ENCODE measurements at regions not wholly inside any gene's neighbourhood (a gene's known extent, or its start where the extent isn't known, plus 50 kb on each side); places are given as distances from the start of the nearest gene placed in this dataset.

DNA sequence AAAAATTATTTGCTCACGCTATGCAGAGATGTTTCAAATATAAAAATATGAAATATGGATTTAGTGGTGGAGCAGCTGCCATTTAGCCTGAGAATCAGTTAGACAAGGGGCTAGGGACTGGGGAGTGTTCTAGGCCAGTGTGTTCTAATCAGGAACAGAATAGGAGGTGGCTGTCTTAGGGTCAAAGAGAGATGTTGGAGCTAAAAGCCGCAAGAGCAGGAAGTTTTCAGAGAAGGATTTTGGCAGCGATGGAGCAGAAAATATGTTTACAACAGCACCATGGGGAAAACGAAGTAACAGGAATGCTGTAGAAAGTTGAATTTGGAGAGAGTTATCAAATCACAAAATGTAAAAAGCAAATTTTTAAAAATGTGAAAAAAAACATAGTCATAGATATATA lies 314.0 kb upstream of the SEMA3A start:
- H3K27ac ChIP-seq, result peak overlapping the region in 2 of 4 donors; percentile 35 to 52

DNA sequence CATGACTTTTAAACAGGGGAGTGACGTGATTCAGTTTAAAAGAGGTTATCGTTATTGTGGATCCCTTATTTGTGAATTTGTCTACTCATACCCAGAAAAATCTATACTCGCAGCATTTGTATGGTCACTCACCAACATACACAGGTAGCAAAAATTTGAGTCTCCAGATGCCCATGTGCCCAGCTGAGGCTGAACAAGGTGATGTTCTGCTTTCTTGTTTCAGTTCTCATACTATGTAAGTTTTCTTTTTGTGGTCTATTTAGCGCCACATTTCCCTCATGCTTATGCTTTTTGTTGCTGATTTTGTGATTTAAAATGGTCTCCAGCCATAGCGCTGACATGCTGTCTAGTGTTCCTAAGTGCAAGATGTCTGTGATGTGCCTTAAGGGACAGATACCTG lies 312.9 kb upstream of the SEMA3A start:
- no peak overlapping the region for H3K27ac ChIP-seq
- H3K9me3 ChIP-seq, result no peaks in the 10 kb centered on the region
- WGBS, 2 donors, result 98 to 99% methylated on average over 5 of the region's 5 CpGs
- H3K4me1 ChIP-seq, result peaks cover 0 to 21% (median 0%) of the 10 kb centered on the region in 4 donors
- no peaks in the 10 kb centered on the region for H3K36me3 ChIP-seq
- no peak for DNase-seq (ENCODE audit: low spot score in 2 of 2)
- TF ChIP-seq POLR2A (IDR thresholded peaks at IDR 0.05), result no peak
- TF ChIP-seq EP300 (IDR thresholded peaks at IDR 0.05), result no peak
- TF ChIP-seq, protein P1, sequence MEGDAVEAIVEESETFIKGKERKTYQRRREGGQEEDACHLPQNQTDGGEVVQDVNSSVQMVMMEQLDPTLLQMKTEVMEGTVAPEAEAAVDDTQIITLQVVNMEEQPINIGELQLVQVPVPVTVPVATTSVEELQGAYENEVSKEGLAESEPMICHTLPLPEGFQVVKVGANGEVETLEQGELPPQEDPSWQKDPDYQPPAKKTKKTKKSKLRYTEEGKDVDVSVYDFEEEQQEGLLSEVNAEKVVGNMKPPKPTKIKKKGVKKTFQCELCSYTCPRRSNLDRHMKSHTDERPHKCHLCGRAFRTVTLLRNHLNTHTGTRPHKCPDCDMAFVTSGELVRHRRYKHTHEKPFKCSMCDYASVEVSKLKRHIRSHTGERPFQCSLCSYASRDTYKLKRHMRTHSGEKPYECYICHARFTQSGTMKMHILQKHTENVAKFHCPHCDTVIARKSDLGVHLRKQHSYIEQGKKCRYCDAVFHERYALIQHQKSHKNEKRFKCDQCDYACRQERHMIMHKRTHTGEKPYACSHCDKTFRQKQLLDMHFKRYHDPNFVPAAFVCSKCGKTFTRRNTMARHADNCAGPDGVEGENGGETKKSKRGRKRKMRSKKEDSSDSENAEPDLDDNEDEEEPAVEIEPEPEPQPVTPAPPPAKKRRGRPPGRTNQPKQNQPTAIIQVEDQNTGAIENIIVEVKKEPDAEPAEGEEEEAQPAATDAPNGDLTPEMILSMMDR (IDR thresholded peaks at IDR 0.05), result no peak
- no peak overlapping the region for H3K4me3 ChIP-seq
- no peaks in the 10 kb centered on the region for H3K27me3 ChIP-seq

More for the DNA sequence above, 314.0 kb upstream of the SEMA3A start:
- H3K36me3 ChIP-seq, result no peaks in the 10 kb centered on the region
- H3K9me3 ChIP-seq, result no peaks in the 10 kb centered on the region
- H3K27me3 ChIP-seq, result no peaks in the 10 kb centered on the region
- 54 to 68% methylated on average over 4 of the region's 4 CpGs for WGBS, 2 donors
- TF ChIP-seq EP300 (IDR thresholded peaks at IDR 0.05) (no peak), POLR2A (IDR thresholded peaks at IDR 0.05) (no peak)
- TF ChIP-seq, protein P1 (IDR thresholded peaks at IDR 0.05), result no peak
- H3K4me3 ChIP-seq, result no peak overlapping the region
- no peak for DNase-seq (ENCODE audit: low spot score in 2 of 2)
- H3K4me1 ChIP-seq, result peaks cover 0 to 21% (median 0%) of the 10 kb centered on the region in 4 donors

DNA sequence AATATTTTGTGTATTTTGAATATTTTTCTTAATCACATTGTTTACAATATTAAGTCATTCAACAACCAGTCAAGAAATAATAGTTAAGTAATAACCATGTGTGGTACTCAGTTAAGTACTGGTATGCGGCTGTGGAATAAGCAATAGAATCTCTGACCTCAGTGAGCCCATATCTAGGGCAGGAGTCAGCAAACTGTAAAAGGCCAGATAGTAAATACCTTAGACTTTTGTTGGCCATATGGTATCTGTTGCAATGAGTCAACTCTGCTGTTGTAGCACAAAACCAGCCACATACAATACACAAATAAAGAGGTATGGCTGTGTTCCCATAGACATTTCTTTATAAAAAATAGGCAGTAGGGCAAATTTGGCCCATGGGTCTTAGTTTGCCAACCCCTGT lies 311.6 kb upstream of the SEMA3A start:
- no peaks in the 10 kb centered on the region for H3K9me3 ChIP-seq
- H3K27me3 ChIP-seq, result no peaks in the 10 kb centered on the region
- H3K4me3 ChIP-seq, result no peak overlapping the region
- WGBS, 2 donors, result 95 to 97% methylated on average over 1 of the region's 1 CpG
- TF ChIP-seq, protein P1 (IDR thresholded peaks at IDR 0.05), result no peak
- TF ChIP-seq POLR2A (IDR thresholded peaks at IDR 0.05) (no peak), EP300 (IDR thresholded peaks at IDR 0.05) (no peak)
- H3K27ac ChIP-seq, result no peak overlapping the region
- H3K4me1 ChIP-seq, result peaks cover 0 to 21% (median 0%) of the 10 kb centered on the region in 4 donors
- H3K36me3 ChIP-seq, result no peaks in the 10 kb centered on the region
- DNase-seq (ENCODE audit: low spot score in 2 of 2), result no peak

DNA sequence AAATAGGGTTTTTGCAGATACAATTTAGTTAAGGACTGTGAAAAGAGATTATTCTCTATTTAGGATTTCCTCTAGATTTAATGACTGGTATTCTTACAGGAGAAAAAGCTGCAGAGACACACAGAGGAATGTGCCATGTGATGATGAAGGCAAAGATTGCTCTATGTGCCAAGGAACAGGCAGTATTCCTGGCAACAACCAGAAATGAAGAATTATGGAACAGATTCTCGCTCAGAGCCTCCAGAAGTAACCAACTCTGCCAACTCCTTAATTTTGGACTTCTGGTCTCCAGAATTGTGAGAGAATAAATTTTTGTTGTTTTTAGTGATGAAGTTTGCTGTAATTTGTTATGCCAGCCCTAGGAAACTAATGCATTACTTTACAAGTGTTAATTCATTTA lies 307.6 kb upstream of the SEMA3A start:
- H3K36me3 ChIP-seq, result no peaks in the 10 kb centered on the region
- H3K4me1 ChIP-seq, result no peaks in the 10 kb centered on the region
- no peaks in the 10 kb centered on the region for H3K9me3 ChIP-seq
- TF ChIP-seq, protein P1 (IDR thresholded peaks at IDR 0.05), result no peak
- TF ChIP-seq EP300 (IDR thresholded peaks at IDR 0.05), result no peak
- TF ChIP-seq POLR2A (IDR thresholded peaks at IDR 0.05), result no peak
- no peak for DNase-seq (ENCODE audit: low spot score in 2 of 2)
- no peak overlapping the region for H3K4me3 ChIP-seq
- 85 to 94% methylated on average over 1 of the region's 1 CpG for WGBS, 2 donors
- H3K27me3 ChIP-seq, result no peaks in the 10 kb centered on the region
- no peak overlapping the region for H3K27ac ChIP-seq

DNA sequence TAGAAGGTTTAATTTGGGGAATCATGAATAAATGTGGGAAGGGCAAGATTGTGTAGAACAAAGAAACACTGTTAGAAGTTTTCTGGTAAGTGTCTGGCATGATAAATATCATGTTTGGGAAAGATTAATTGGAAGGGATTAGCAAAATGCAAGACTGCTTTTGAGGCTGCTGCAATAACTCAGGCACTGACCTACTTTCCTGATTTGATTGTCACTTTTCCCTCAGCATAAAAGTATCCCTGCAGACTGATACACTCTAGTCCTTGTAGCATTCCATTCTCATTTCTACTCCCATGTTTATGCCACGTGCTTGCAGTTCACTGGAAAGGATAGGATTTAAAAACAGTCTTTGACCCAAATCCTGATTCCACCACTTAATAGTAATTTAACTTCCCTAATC lies 303.3 kb upstream of the SEMA3A start:
- Histone ChIP-seq H3K9me3 (no peaks in the 10 kb centered on the region), H3K4me1 (peaks cover 0 to 6% (median 0%) of the 10 kb centered on the region in 4 donors), H3K4me3 (no peak overlapping the region), H3K27ac (peak overlapping the region in 1 of 4 donors; percentile 15), H3K27me3 (no peaks in the 10 kb centered on the region), H3K36me3 (no peaks in the 10 kb centered on the region)
- WGBS, 2 donors, result 22 to 23% methylated on average over 1 of the region's 1 CpG
- TF ChIP-seq POLR2A (IDR thresholded peaks at IDR 0.05) (no peak), EP300 (IDR thresholded peaks at IDR 0.05) (no peak)
- TF ChIP-seq, protein P1 (IDR thresholded peaks at IDR 0.05), result no peak
- DNase-seq (ENCODE audit: low spot score in 2 of 2), result no peak

All from tibial nerve (tissue), 4 donors.